Nephron progenitor cell (in vitro differentiated cells): ENCODE measurements at regions not wholly inside any gene's neighbourhood (a gene's known extent, or its start where the extent isn't known, plus 50 kb on each side); places are given as distances from the start of the nearest gene placed in this dataset.

ENCODE experiments used
- DNase-seq: peaks from one replicate; pipeline ENCODE4 v3.0.0; 2021
- H3K27ac Mint-ChIP-seq: 2 replicates; pipeline ENCODE4 v1.8.0; 2021; ENCODE audit warnings: mild to moderate bottlenecking, moderate library complexity, mixed read lengths
- H3K27me3 Mint-ChIP-seq: 2 replicates; pipeline ENCODE4 v1.8.0; 2021; ENCODE audit warnings: mild to moderate bottlenecking, low read depth, mixed read lengths; ENCODE audit not compliant: poor library complexity
- H3K36me3 Mint-ChIP-seq: 2 replicates; pipeline ENCODE4 v1.8.0; 2021; ENCODE audit warnings: low read depth, mixed read lengths
- H3K4me1 Mint-ChIP-seq: 2 replicates; pipeline ENCODE4 v1.8.0; 2021; ENCODE audit warnings: mixed read lengths
- H3K4me3 Mint-ChIP-seq: 2 replicates; pipeline ENCODE4 v1.8.0; 2021; ENCODE audit warnings: mild to moderate bottlenecking, moderate library complexity, mixed read lengths
- H3K9me3 Mint-ChIP-seq: 2 replicates; pipeline ENCODE4 v1.8.0; 2021; ENCODE audit warnings: mild to moderate bottlenecking, moderate library complexity, mixed read lengths
- CTCF ChIP-seq: fragments of 200-600 bp; sonication (generic); IDR thresholded peaks from 2 replicates; pipeline ENCODE4 v1.5.0; 2021; ENCODE audit warnings: antibody characterized with exemption

- no peak for DNase-seq
- Mint-ChIP-seq H3K4me1 (peaks cover 5% of the 10 kb centered on the region), H3K4me3 (no peak overlapping the region), H3K27ac (no peak overlapping the region), H3K27me3 (peaks cover 20% of the 10 kb centered on the region), H3K36me3 (no peaks in the 10 kb centered on the region), H3K9me3 (peaks cover 3% of the 10 kb centered on the region)
- no peak for TF ChIP-seq CTCF
These were observed 386.7 kb downstream of the BRD1 start for GRCh38 chr22:49440931-49441330.

- TF ChIP-seq CTCF: no peak
- Mint-ChIP-seq H3K9me3 (peaks cover 8% of the 10 kb centered on the region), H3K27ac (no peak overlapping the region), H3K27me3 (peaks cover 12% of the 10 kb centered on the region), H3K4me3 (no peak overlapping the region), H3K4me1 (peaks cover 5% of the 10 kb centered on the region), H3K36me3 (no peaks in the 10 kb centered on the region)
- DNase-seq: no peak
These were observed 388.3 kb downstream of the BRD1 start for GRCh38 chr22:49439373-49439772.

GRCh38 chr22:49437956-49438355, 389.7 kb downstream of the BRD1 start:
- DNase-seq: no peak
- H3K9me3 Mint-ChIP-seq: peaks cover 8% of the 10 kb centered on the region
- no peak for TF ChIP-seq CTCF
- H3K36me3 Mint-ChIP-seq: no peaks in the 10 kb centered on the region
- H3K27me3 Mint-ChIP-seq: peaks cover 13% of the 10 kb centered on the region
- peaks cover 5% of the 10 kb centered on the region for H3K4me1 Mint-ChIP-seq
- no peak overlapping the region for H3K27ac Mint-ChIP-seq
- H3K4me3 Mint-ChIP-seq: no peak overlapping the region

- no peak for TF ChIP-seq CTCF
- Mint-ChIP-seq H3K27ac (no peak overlapping the region), H3K4me3 (no peak overlapping the region), H3K4me1 (peaks cover 5% of the 10 kb centered on the region), H3K36me3 (no peaks in the 10 kb centered on the region), H3K27me3 (peaks cover 13% of the 10 kb centered on the region), H3K9me3 (peaks cover 8% of the 10 kb centered on the region)
- no peak for DNase-seq
These were observed 390.3 kb downstream of the BRD1 start for GRCh38 chr22:49437356-49437755.

GRCh38 chr22:49436056-49436455, 391.6 kb downstream of the BRD1 start:
- peaks cover 21% of the 10 kb centered on the region for H3K27me3 Mint-ChIP-seq
- H3K27ac Mint-ChIP-seq: no peak overlapping the region
- no peak overlapping the region for H3K4me3 Mint-ChIP-seq
- DNase-seq: no peak
- peaks cover 8% of the 10 kb centered on the region for H3K9me3 Mint-ChIP-seq
- H3K4me1 Mint-ChIP-seq: peaks cover 5% of the 10 kb centered on the region
- no peak for TF ChIP-seq CTCF
- no peaks in the 10 kb centered on the region for H3K36me3 Mint-ChIP-seq

- Mint-ChIP-seq H3K27ac (no peak overlapping the region), H3K4me1 (peaks cover 5% of the 10 kb centered on the region), H3K9me3 (peaks cover 8% of the 10 kb centered on the region), H3K36me3 (no peaks in the 10 kb centered on the region), H3K4me3 (no peak overlapping the region), H3K27me3 (peaks cover 21% of the 10 kb centered on the region)
- TF ChIP-seq CTCF: no peak
- no peak for DNase-seq
These were observed 392.1 kb downstream of the BRD1 start for GRCh38 chr22:49435596-49435995.
